ENCODE measurements at regions not wholly inside any gene's neighbourhood (a gene's known extent, or its start where the extent isn't known, plus 50 kb on each side); places are given as distances from the start of the nearest gene placed in this dataset.

- Histone ChIP-seq H3K9me3 (ENCODE audit: severe bottlenecking) (no peaks in the 10 kb centered on the region), H3K27me3 (ENCODE audit: insufficient read depth, low read depth, severe bottlenecking) (no peaks in the 10 kb centered on the region), H3K4me3 (ENCODE audit: low read depth, low read length) (no peak overlapping the region), H3K27ac (no peak overlapping the region), H3K36me3 (no peaks in the 10 kb centered on the region)
- DNase-seq: no peak
- TF ChIP-seq CTCF (IDR thresholded peaks at IDR 0.05; ENCODE audit: low read depth, low read length): no peak
Measured at GRCh38 chr16:26231647-26232046, 539.9 kb downstream of the HS3ST4 start.

DNA sequence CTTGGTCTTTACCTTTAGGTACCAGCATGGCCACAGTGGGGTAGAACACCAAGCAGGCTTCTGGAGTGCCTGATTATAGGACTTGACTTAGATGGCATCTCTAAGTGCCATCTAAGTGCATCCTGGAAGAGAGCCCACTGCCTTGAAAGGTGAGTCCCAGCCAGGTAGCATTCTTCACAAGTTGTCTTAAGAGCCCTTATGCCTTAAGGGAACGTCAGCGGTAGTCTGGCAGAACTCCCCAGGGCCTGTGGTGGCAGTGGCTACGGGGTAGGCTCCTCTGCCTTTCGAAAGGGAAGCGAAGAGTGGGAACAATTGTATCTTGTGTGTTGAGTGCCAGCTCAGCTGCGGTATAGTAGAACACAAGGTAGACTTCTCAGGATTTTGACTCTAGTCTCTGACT is 549.0 kb downstream of the HS3ST4 start:
- TF ChIP-seq CTCF (IDR thresholded peaks at IDR 0.05; ENCODE audit: low read depth, low read length): no peak
- no peaks in the 10 kb centered on the region for H3K36me3 ChIP-seq
- no peak for DNase-seq
- no peaks in the 10 kb centered on the region for H3K27me3 ChIP-seq (ENCODE audit: insufficient read depth, low read depth, severe bottlenecking)
- H3K9me3 ChIP-seq (ENCODE audit: severe bottlenecking): peaks cover 12% of the 10 kb centered on the region
- no peak overlapping the region for H3K27ac ChIP-seq
- H3K4me3 ChIP-seq (ENCODE audit: low read depth, low read length): no peak overlapping the region

DNA sequence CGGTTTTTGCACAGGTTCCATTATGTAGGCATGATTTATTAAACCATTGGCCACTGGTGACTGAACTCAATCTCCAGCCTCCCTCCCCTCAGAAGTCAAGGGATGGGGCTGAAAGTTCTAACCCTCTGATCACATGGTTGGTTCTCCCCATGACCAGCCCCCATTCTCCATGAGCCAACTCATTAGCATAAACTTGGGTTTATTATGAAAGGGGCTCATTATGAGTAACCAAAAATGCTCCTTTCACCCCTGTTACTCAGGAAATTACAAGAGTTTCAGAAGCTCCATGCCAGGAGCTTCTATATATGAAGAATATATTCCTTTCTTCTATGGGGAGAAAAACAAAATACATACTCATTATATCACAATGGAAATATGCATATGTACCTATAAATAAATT is 555.3 kb downstream of the HS3ST4 start:
- no peak for TF ChIP-seq CTCF (IDR thresholded peaks at IDR 0.05; ENCODE audit: low read depth, low read length)
- no peak overlapping the region for H3K4me3 ChIP-seq (ENCODE audit: low read depth, low read length)
- H3K27me3 ChIP-seq (ENCODE audit: insufficient read depth, low read depth, severe bottlenecking): no peaks in the 10 kb centered on the region
- peaks cover 10% of the 10 kb centered on the region for H3K9me3 ChIP-seq (ENCODE audit: severe bottlenecking)
- no peak overlapping the region for H3K27ac ChIP-seq
- no peak for DNase-seq
- H3K36me3 ChIP-seq: no peaks in the 10 kb centered on the region

DNA sequence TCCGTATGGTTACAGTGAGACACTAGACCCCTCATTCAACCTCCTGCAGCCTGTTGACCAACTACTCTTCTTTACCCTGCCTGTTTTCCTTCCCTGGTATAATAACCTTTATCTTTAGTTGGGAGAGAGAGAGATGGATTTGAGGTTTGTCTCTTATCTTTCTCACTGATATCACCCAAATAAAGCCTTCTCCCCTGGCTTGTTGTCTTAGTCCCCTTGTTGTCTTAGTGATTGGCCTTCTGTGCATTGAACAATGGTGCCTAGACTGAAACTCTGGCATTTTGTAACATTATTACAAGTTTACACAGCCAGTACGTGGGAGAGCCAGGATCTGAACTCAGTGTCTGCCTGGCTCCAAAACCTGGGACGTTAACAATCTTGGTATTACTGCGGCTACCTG is 560.8 kb downstream of the HS3ST4 start:
- no peak overlapping the region for H3K4me3 ChIP-seq (ENCODE audit: low read depth, low read length)
- H3K36me3 ChIP-seq: no peaks in the 10 kb centered on the region
- H3K27ac ChIP-seq: no peak overlapping the region
- H3K9me3 ChIP-seq (ENCODE audit: severe bottlenecking): peaks cover 3% of the 10 kb centered on the region
- DNase-seq: no peak
- TF ChIP-seq CTCF (IDR thresholded peaks at IDR 0.05; ENCODE audit: low read depth, low read length): no peak
- H3K27me3 ChIP-seq (ENCODE audit: insufficient read depth, low read depth, severe bottlenecking): no peaks in the 10 kb centered on the region

- no peaks in the 10 kb centered on the region for H3K27me3 ChIP-seq (ENCODE audit: insufficient read depth, low read depth, severe bottlenecking)
- DNase-seq: no peak
- H3K36me3 ChIP-seq: no peaks in the 10 kb centered on the region
- no peak for TF ChIP-seq CTCF (IDR thresholded peaks at IDR 0.05; ENCODE audit: low read depth, low read length)
- H3K27ac ChIP-seq: no peak overlapping the region
- no peak overlapping the region for H3K4me3 ChIP-seq (ENCODE audit: low read depth, low read length)
- no peaks in the 10 kb centered on the region for H3K9me3 ChIP-seq (ENCODE audit: severe bottlenecking)
Measured at GRCh38 chr16:26261621-26262020, 569.9 kb downstream of the HS3ST4 start.

- Histone ChIP-seq H3K9me3 (ENCODE audit: severe bottlenecking) (no peaks in the 10 kb centered on the region), H3K27ac (no peak overlapping the region), H3K36me3 (no peaks in the 10 kb centered on the region), H3K4me3 (ENCODE audit: low read depth, low read length) (no peak overlapping the region), H3K27me3 (ENCODE audit: insufficient read depth, low read depth, severe bottlenecking) (no peaks in the 10 kb centered on the region)
- no peak for DNase-seq
- TF ChIP-seq CTCF (IDR thresholded peaks at IDR 0.05; ENCODE audit: low read depth, low read length): no peak
Measured at GRCh38 chr16:26263406-26263805, 571.6 kb downstream of the HS3ST4 start.

Measured in WERI-Rb-1 (cell line).